ENCODE measurements at regions not wholly inside any gene's neighbourhood (a gene's known extent, or its start where the extent isn't known, plus 50 kb on each side); places are given as distances from the start of the nearest gene placed in this dataset.

GRCh38 chr2:610491-610890, 66.7 kb downstream of the TMEM18 start:
- TF ChIP-seq CTCF (IDR thresholded peaks at IDR 0.05; ENCODE audit: borderline replicate concordance, extremely low read depth, low read length, poor library complexity, severe bottlenecking) (no peak), EZH2 (IDR thresholded peaks at IDR 0.05; ENCODE audit: borderline replicate concordance, low read depth, low read length, severe bottlenecking) (no peak)
